Heart left ventricle (tissue), 13 donors: ENCODE measurements at regions not wholly inside any gene's neighbourhood (a gene's known extent, or its start where the extent isn't known, plus 50 kb on each side); places are given as distances from the start of the nearest gene placed in this dataset.
"Not testable (repeated sequence)": the region's sequence is repeated elsewhere in the genome, so short reads cannot be mapped to it uniquely, and the experiment has no call there.

Experiments
- CTCF ChIP-seq, 12 donors: fragments of 200-600 bp; sonication (generic) in 4 of 12; IDR thresholded peaks; one replicate each; pipeline versions ENCODE4 v1.5.0 to v1.8.0; 2018 to 2022; ENCODE audit warnings: antibody characterized with exemption in 12 of 12, mild to moderate bottlenecking in 5 of 12
- POLR2A ChIP-seq, 2 donors: fragments of 450-650 bp; IDR thresholded peaks; one replicate each; pipeline ENCODE4 v1.6.1; 2017; ENCODE audit warnings: antibody characterized with exemption in 2 of 2, mild to moderate bottlenecking in 2 of 2, moderate library complexity in 2 of 2
- donor health status: ischemic (EF 13 %, LVEDD 7.1; RV severe dilation, severe dysfunction).
- donor health status: DM: no; HTN: yes; CAD: no.
- donor health status: DM: no; HTN: no; CAD: no.
- donor health status: ischemic (EF 25% LVEDD 6.9; RV normal size, moderate dysfunction).
- donor health status: ischemic (EF 25% LVEDD 5.7; RV mildly dilated, moderate dysfunction).
- donor health status: ischemic (EF 35%, LVEDD 5.7; RV mildly dilated, moderate dysfunction).
- donor health status: nonischemic (EF 11% LVEDD 7.7; RV severe dilation, severe dysfunction).
- donor health status: DM: yes; HTN: yes; CAD: no.
- donor health status: PGD.
- donor health status: ischemic (EF 29% LVEDD 5.4; RV normal size, mild dysfunction).
- donor health status: nonischemic (EF 23%, LVEDD 6.1; RV moderate dilation, normal function).

- TF ChIP-seq CTCF, POLR2A (IDR thresholded peaks at IDR 0.05): not testable (repeated sequence)
Observed at GRCh38 chr9:90166374-90166773, 476.2 kb downstream of the DIRAS2 start.
